Keratinocyte (primary cell): ENCODE measurements at regions not wholly inside any gene's neighbourhood (a gene's known extent, or its start where the extent isn't known, plus 50 kb on each side); places are given as distances from the start of the nearest gene placed in this dataset.

Experiments
- EZH2 ChIP-seq: IDR thresholded peaks from one replicate; pipeline ENCODE4 v1.6.1; 2012; ENCODE audit warnings: inconsistent platforms, mild to moderate bottlenecking, low read length, moderate library complexity
- TF ChIP-seq, protein P1 (sequence below), 3 experiments: IDR thresholded peaks in 1 of 3; conservative IDR thresholded peaks in 1 of 3; optimal IDR thresholded peaks in 1 of 3; 2 replicates in 2 of 3; 3 replicates in 1 of 3; pipeline versions ENCODE3 to v1.5.1; 2011; ENCODE audit warnings: low read length in 3 of 3, mild to moderate bottlenecking in 3 of 3, moderate library complexity in 2 of 3, control low read depth in 1 of 3, inconsistent platforms in 1 of 3; ENCODE audit not compliant: insufficient read depth in 2 of 3; ENCODE audit errors: extremely low read depth in 1 of 3

DNA sequence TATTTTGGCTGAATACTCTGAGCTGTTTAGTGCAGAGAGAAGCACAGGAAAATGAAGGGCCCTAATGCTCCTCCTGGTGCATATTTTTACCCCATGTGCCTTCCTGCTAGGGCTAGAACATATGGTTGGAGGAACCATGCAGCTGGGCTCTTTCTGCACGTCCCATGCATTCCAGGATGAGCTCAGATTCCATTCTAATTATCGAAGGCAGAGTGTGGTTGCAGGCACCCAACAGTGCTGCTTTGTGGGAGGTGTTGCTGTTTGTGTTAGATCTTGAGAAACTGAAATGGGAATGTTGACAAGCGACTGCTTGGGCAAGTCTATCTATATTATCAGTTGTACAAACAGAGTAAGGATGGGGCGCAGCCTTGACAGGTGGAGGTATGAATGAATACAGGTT is 419.5 kb downstream of the DHX35 start:
- TF ChIP-seq, protein P1, sequence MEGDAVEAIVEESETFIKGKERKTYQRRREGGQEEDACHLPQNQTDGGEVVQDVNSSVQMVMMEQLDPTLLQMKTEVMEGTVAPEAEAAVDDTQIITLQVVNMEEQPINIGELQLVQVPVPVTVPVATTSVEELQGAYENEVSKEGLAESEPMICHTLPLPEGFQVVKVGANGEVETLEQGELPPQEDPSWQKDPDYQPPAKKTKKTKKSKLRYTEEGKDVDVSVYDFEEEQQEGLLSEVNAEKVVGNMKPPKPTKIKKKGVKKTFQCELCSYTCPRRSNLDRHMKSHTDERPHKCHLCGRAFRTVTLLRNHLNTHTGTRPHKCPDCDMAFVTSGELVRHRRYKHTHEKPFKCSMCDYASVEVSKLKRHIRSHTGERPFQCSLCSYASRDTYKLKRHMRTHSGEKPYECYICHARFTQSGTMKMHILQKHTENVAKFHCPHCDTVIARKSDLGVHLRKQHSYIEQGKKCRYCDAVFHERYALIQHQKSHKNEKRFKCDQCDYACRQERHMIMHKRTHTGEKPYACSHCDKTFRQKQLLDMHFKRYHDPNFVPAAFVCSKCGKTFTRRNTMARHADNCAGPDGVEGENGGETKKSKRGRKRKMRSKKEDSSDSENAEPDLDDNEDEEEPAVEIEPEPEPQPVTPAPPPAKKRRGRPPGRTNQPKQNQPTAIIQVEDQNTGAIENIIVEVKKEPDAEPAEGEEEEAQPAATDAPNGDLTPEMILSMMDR (optimal IDR thresholded peaks at IDR 0.05 in 1 of 3, IDR thresholded peaks at IDR 0.05 in 1 of 3, conservative IDR thresholded peaks at IDR 0.05 in 1 of 3; ENCODE audit: extremely low read depth in 1 of 3, insufficient read depth in 2 of 3, low read length in 3 of 3), result no peak
- TF ChIP-seq EZH2, result no peak
